T-helper 2 cell treated with Interferon-gamma antibody and Interleukin-4, amounts not matched to agents 100 ng/mL and 5 ng/mL, for 36 hours (primary cell): ENCODE measurements at regions not wholly inside any gene's neighbourhood (a gene's known extent, or its start where the extent isn't known, plus 50 kb on each side); places are given as distances from the start of the nearest gene placed in this dataset.
"Not testable (repeated sequence)": the region's sequence is repeated elsewhere in the genome, so short reads cannot be mapped to it uniquely, and the experiment has no call there.

Source experiments
- intact Hi-C: fragments of 100-400 bp; cut with micrococcal nuclease; formaldehyde crosslinking; loops from one replicate; pipeline ENCODE4 v1.15.1; 2023

DNA sequence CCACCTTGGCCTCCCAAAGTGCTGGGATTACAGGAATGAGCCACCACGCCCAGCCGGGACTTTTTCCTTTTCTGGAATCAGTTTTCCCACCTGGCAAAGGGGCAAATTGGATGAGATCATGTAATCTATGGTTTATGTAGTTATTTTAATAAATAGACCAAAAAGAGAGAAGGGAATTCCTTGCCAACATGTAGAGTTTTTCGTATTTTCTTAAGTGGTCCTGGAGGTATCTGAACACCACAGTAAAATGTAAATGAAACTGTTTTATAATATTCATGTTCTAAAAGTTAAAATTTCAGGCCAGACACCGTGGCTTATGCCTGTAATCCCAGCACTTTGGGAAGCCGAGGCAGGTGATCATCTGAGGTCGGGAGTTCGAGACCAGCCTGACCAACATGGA, 185.1 kb upstream of the ZNF217 start:
- intact Hi-C loops: no loop called here

DNA sequence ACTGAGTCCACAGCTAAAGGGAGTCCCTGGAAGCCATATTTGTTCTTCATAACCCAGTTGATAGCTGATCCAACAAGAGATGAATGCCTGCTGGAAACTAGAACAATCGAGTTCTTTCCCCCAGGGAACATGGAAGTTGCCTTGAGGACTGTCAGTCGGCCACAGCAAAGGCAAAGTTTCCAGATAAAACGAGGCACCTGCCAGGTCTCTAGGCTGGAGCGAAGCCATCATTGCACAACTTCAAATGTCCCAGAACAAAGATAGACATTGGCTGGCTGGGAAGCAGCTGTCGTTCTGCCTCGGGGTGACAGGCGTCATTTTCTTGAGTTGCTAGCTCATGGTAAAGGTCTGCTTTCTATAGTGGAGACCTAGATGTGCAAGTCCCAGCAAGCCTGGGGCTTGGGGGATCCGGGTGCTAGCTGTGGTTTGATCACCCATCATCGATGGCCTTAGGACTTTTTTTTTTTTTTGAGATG, 184.4 kb upstream of the ZNF217 start:
- intact Hi-C loops: no loop called here

GRCh38 chr20:53777402-53777801, 183.8 kb upstream of the ZNF217 start:
- intact Hi-C loops: not testable (repeated sequence)

DNA sequence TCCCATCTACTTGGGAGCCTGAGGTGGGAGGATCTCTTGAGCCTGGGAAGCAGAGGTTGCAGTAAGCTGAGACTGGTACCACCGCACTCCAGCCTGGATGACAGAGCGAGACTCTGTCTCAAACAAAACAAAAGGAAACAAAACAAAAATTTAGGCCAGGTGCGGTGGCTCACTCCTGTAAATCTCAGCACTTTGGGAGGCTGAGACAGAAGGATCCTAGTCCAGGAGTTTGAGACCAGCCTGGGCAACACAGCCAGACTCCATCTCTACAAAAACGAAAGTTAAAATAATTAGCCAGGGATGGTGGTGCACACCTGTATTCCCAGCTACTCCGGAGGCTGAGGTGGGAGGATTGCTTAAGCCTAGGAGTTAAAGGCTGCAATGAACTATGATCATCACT, 183.2 kb upstream of the ZNF217 start:
- intact Hi-C loops: no loop called here

DNA sequence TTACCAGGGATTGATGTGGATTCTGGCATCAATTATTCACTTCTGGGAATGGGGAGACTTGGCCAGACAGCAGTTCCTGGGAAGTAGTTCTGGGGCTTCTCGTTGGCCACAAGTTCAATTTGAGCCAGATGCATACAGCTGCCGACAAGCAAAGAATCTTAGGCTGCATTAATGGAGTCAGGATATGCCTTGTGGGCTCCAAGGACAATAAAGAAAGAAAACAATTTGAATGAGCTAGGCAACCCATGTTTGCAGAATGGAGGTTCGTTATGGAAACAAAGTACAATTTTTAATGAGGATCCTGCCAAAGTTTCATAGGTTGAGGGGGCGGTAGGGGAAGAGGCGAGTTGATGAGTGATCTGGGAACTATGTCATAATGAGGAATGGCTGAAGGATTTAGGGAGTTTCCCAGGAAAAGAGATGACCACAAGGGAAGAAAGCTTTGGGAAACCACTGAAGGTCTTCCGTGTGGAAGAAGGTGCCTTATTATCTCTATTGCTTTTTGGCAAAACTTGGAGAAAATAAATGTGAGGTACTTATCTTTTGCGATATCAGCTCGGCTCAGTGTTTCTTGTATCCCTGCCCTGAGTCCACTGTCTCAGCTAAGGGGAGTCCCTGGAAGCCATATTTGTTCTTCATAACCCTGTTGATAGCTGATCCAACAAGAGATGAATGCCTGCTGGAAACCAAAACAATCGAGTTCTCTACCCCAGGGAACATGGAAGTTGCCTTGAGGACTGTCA, 181.0 kb upstream of the ZNF217 start:
- intact Hi-C loops: no loop called here

DNA sequence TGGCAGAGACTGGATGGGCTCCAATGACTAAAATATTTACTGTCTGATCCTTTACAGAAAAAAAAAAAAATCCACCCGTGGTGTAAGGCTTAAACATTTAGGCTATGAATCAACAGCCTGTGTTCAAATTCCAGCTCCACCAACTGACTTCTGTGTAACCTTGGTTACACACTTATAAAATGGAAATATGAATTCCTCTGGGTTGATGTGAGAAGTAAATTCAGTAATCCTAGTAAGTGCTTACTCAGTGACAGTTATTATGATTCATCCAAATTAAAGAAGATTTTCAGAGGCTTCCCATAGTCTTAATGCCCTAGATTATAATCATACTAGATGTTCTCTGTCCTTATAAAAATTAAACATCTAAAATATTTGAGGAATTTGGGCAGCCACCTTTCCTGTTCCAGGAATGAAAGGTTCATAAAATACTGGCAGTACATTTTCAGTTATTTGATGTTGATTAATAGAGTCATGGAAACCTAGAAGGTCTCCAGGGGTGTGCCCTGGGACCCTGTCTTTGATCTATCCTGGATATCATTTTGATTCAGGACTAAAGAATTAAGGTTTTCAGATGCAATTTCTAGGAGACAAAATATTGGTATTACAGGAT, 180.3 kb upstream of the ZNF217 start:
- intact Hi-C loops: no loop called here

DNA sequence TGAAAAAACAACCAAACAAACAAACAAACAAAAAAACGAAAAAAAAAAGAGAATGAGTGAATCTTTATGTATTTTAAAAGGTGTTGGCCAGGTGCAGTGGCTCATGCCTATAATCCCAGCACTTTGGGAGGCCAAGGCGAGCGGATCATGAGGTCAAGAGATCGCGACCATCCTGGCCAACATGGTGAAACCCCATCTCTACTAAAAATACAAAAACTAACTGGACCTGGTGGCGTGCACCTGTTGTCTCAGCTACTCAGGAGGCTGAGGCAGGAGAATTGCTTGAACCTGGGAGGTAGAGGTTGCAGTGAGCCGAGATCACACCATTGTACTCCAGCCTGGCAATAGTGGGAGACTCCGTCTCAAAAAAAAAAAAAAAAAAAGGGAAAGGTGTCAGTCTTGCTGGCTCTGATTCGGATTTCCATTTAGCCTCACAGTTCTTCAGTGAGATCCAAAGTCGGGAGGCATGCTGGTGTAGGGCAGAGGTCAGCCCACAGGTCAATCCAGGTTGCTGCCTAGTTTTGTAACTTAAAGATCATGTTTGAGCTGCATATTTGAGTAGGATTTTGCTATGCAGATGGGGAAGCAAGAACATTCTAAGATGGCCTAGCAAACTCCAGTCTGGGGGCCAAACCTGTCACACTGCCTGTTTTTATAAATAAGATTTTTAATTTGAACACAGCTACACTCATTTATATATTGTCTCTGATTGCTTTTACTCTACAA, 179.6 kb upstream of the ZNF217 start:
- intact Hi-C loops: not testable (repeated sequence)

GRCh38 chr20:53769041-53769440, 175.4 kb upstream of the ZNF217 start:
- intact Hi-C loops: no loop called here

GRCh38 chr20:53768329-53768728, 174.7 kb upstream of the ZNF217 start:
- intact Hi-C loops: no loop called here

GRCh38 chr20:53767206-53767930, 173.7 kb upstream of the ZNF217 start:
- intact Hi-C loops: no loop called here

DNA sequence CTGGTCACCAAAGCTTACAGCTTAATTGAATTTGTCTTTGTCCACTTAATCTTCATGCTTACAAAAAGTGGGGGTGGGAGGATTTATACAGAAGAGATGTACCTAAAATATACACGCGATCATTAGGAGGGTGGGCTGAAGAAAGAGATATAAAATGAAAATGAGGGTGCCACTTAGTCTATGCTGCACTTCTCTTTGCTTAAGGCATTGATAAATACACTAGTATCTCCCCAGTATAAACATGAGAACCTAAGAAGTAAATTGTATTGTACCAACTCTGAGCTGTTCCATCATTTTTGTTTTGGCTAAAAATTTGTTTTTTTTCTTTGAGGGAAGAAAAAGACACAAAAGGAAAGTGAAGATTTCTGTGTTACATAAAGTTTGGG, 170.8 kb upstream of the ZNF217 start:
- intact Hi-C loops: no loop called here

DNA sequence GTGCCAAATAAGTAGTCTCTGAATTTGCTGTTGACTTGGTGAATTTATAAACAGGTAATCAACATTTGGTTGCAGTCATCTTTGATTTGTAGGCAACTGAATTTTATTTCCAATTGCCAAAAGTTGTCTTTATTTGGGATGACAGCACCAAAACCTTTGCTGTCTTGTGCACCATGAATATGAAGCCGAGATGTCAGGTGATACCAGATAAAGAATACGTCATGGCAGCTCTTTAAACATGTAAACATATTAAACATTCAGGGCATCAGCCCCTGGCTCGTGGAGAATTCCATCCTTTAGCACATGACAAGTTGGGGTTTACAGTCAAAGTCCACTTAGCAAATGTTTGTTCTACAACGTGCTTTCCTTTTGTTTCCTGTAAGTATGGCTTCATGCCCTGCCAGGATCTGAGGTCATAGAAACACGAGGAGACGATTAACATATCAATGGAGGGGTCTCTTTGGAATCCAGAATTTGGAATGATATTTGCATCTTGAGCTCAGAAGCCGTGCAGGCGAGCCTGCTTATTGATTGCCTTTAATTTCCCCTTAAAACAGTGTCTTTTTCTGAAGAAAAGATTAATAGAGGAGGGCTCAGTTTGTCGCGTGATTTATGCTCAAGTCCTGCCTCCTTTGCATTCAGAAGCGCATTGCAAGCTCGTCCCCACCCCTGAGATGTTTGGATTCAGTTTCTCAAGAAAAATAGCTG, 170.2 kb upstream of the ZNF217 start:
- intact Hi-C loops: no loop called here

DNA sequence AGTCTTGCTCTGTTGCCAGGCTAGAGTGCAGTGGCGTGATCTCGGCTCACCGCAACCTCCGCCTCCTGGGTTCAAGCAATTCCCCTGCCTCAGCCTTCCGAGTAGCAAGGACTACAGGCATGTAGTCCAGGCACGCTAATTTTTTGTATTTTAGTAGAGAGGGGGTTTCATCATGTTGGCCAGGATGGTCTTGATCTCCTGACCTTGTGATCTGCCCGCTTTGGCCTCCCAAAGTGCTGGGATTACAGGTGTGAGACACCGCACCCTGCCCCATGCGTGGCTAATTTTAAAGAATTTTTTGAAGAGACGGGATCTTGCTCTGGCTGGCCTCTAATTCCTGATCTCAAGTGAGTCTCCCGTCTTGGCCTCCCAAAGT, 168.8 kb upstream of the ZNF217 start:
- intact Hi-C loops: not testable (repeated sequence)

- intact Hi-C loops: no loop called here
Observed at GRCh38 chr20:53760025-53760441, 166.4 kb upstream of the ZNF217 start.

- intact Hi-C loops: no loop called here
Observed at GRCh38 chr20:53757472-53757913, 163.9 kb upstream of the ZNF217 start.

DNA sequence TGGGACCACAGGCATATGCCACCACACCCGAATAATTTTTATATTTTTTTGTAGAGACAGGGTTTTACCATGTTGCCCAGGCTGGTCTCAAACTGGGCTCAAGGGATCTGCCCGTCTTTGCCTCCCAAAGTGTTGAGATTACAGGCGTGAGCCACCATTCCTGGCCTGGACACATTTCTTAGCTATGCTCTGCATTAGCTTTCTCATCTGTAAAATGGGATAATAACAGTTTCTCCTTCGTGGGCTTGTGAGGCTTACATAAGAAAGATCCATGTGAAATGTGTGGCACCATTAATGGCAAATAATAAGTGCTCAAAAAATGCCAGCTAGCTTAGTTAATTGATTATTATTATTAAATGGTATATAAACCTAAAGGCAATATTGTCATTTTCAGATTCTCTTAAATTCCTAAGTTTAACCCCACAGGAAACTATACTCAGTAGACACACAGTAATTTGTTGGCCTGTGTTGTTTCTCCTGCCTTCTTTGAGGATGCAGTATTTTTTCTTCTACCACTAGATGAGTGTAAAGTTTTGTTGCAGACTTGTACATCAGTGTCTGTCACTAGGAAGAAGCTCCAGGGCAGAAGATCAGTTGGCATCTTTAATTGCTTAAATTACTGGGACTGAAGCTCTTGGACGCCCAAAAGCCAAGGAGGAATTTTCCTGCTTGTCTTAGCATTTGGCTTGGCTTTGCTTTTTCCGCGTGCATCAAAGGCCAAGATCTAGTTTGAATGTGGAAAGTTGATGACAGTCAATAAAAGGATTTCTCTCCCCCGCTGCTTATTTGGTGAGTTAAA, 162.3 kb upstream of the ZNF217 start:
- intact Hi-C loops: loop anchor here (1.0 kb wide), 1 partner anchor 159 kb away; no protein-coding TSS in a partner anchor

DNA sequence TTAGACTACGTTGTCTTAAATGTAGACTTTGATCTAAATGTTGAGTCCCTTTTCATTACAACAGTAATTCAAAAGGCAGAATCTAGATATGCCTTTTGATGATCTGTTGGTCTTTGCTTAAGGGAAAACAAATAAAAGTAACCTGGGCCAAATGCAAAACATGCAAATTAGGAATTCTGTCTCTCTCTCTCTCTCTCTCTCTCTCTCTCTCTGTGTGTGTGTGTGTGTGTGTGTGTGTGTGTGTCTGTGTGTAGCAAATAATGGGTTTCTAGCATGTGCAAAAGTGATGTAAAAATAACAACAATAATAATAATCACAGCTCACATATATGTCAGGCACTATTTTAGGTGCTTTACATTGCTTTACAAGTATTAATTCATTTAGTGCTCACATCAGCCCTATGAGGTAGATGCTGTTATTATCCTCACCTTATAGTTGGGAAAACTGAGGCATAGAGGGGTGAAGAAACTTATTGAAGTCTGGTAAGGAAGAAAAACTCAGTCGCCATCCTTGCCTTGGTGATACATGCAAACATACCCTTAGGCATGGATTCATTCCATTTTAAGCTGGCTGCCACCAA, 160.3 kb upstream of the ZNF217 start:
- intact Hi-C loops: loop anchor here (1.0 to 5.0 kb wide), 4 partner anchors 88 to 188 kb away; no protein-coding TSS in a partner anchor

DNA sequence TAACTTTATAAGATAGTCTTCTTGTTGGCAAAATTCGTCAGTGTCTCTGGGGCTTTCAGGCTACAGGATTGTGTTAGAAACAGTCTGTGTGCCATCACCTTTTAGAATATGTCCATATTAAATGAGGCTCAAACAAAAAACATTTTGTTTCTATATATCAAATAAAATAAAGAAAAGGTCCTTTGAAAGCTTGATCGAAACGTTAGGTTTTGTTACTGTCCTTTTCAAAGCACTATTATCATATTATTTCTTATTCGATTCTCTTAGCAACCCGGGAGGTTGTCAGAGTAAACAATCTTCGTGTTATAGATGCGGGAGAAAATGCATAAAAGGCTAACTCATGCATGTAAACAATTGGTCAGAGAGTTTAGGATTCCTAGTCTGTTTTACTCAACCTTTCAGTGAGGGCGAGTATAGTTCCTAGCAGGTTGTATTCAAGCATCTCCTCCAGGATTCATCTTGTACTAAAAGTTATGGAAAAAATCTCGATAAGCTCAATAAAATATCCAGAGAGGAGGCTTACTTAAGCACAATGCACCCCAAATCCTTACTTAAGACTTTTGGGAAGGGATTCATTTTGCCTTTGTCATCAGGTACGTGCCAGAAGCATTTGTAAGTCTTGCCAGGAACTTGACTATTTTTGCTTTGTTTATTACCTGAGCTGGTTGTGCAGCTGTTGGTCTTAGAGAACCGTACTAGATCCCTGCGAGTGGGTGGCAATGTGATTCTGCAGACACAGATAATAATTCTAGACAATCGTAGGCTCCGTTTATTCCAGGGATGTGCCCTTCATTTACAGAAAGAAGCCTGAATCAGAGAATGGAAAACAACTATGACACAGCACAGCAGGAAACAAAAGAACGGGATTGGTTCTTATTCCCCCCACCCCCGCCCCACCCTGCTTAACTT, 159.6 kb upstream of the ZNF217 start:
- intact Hi-C loops: loop anchor here (1.0 to 5.0 kb wide), 2 partner anchors 119 to 189 kb away; no protein-coding TSS in a partner anchor

- intact Hi-C loops: loop anchor here (5.0 kb wide), 1 partner anchor 190 kb away; no protein-coding TSS in a partner anchor
Observed at GRCh38 chr20:53752583-53752970, 158.9 kb upstream of the ZNF217 start.
